CD14-positive monocyte (primary cell): ENCODE measurements at regions not wholly inside any gene's neighbourhood (a gene's known extent, or its start where the extent isn't known, plus 50 kb on each side); places are given as distances from the start of the nearest gene placed in this dataset.

Experiments used
- DNase-seq, 3 donors: peaks; one replicate each; pipeline ENCODE4 v3.0.0-alpha.2; 2011 to 2022
- H2AFZ ChIP-seq: 2 replicates; pipeline ENCODE4 v1.6.0; 2012; ENCODE audit warnings: mild to moderate bottlenecking, low read depth, low read length, inconsistent platforms; ENCODE audit not compliant: insufficient read depth, poor library complexity, severe bottlenecking
- H3K27ac ChIP-seq, 2 donors: 1 replicate in 1 of 2; 2 replicates in 1 of 2; pipeline ENCODE4 v1.5.1; 2012 to 2013; ENCODE audit warnings: low read length in 2 of 2, control low read depth in 1 of 2, inconsistent platforms in 1 of 2, low read depth in 1 of 2, mild to moderate bottlenecking in 1 of 2
- H3K27me3 ChIP-seq, 2 donors: one replicate each; pipeline versions ENCODE4 v1.6.0 to v1.6.1; 2011 to 2013; ENCODE audit warnings: low read length in 2 of 2; ENCODE audit not compliant: control insufficient read depth in 2 of 2, insufficient read depth in 2 of 2
- H3K36me3 ChIP-seq, 2 donors: replicated peaks in 1 of 2; 1 replicate in 1 of 2; 2 replicates in 1 of 2; pipeline versions ENCODE4 v1.5.1 to v1.6.1; 2012 to 2013; ENCODE audit warnings: low read length in 2 of 2, control low read depth in 1 of 2, inconsistent platforms in 1 of 2, mild to moderate bottlenecking in 1 of 2; ENCODE audit not compliant: insufficient read depth in 2 of 2, control insufficient read depth in 1 of 2
- H3K4me1 ChIP-seq, 2 donors: 1 replicate in 1 of 2; 2 replicates in 1 of 2; pipeline versions ENCODE4 v1.5.1 to v1.6.1; 2012 to 2013; ENCODE audit warnings: low read length in 2 of 2, control low read depth in 1 of 2, inconsistent platforms in 1 of 2, mild to moderate bottlenecking in 1 of 2, moderate library complexity in 1 of 2; ENCODE audit not compliant: insufficient read depth in 2 of 2, control insufficient read depth in 1 of 2
- H3K4me2 ChIP-seq: replicated peaks from 2 replicates; pipeline ENCODE3; 2012; ENCODE audit warnings: low read length, moderate library complexity, mild to moderate bottlenecking; ENCODE audit not compliant: poor library complexity, severe bottlenecking; ENCODE audit errors: extremely low read depth
- H3K4me3 ChIP-seq, 3 experiments: fragments of 200-600 bp in 1 of 3; sonication (generic) in 1 of 3; replicated peaks in 1 of 3; 1 replicate in 2 of 3; 2 replicates in 1 of 3; pipeline ENCODE4 v1.5.1; 2011 to 2013; ENCODE audit warnings: low read length in 3 of 3, mild to moderate bottlenecking in 3 of 3, control low read depth in 2 of 3, low read depth in 2 of 3, inconsistent platforms in 1 of 3, moderate library complexity in 1 of 3
- H3K79me2 ChIP-seq: 2 replicates; pipeline ENCODE4 v1.6.0; 2012; ENCODE audit warnings: mild to moderate bottlenecking, control low read depth, inconsistent platforms, low read length, moderate library complexity; ENCODE audit not compliant: insufficient read depth
- H3K9ac ChIP-seq: 2 replicates; pipeline ENCODE4 v1.6.0; 2017; ENCODE audit warnings: low read length, mild to moderate bottlenecking; ENCODE audit not compliant: insufficient read depth, poor library complexity, severe bottlenecking
- H3K9me3 ChIP-seq, 2 donors: replicated peaks in 1 of 2; 1 replicate in 1 of 2; 2 replicates in 1 of 2; pipeline versions ENCODE4 v1.5.1 to v1.6.1; 2012 to 2013; ENCODE audit warnings: low read length in 2 of 2, control low read depth in 1 of 2; ENCODE audit not compliant: control insufficient read depth in 1 of 2, insufficient read depth in 1 of 2
- H4K20me1 ChIP-seq: 2 replicates; pipeline ENCODE4 v1.6.0; 2012; ENCODE audit warnings: mild to moderate bottlenecking, low read length, control low read depth, moderate library complexity; ENCODE audit not compliant: insufficient read depth
- H3K27ac Mint-ChIP-seq, 7 donors: one replicate each; pipeline ENCODE4 v1.8.0; 2020; ENCODE audit warnings: mild to moderate bottlenecking in 7 of 7, mixed read lengths in 7 of 7, moderate library complexity in 6 of 7, inconsistent platforms in 2 of 7
- H3K27me3 Mint-ChIP-seq, 3 donors: one replicate each; pipeline ENCODE4 v1.8.0; 2021 to 2022; ENCODE audit warnings: low read depth in 3 of 3, mild to moderate bottlenecking in 3 of 3, mixed read lengths in 3 of 3, moderate library complexity in 3 of 3, inconsistent platforms in 1 of 3
- H3K36me3 Mint-ChIP-seq, 2 donors: one replicate each; pipeline ENCODE4 v1.8.0; 2020; ENCODE audit warnings: mixed read lengths in 2 of 2, inconsistent platforms in 1 of 2, mild to moderate bottlenecking in 1 of 2
- H3K4me1 Mint-ChIP-seq: one replicate; pipeline ENCODE4 v1.8.0; 2020; ENCODE audit warnings: mild to moderate bottlenecking, mixed read lengths
- H3K4me3 Mint-ChIP-seq, 2 donors: one replicate each; pipeline ENCODE4 v1.8.0; 2020; ENCODE audit warnings: mild to moderate bottlenecking in 2 of 2, mixed read lengths in 2 of 2, moderate library complexity in 1 of 2
- H3K9me3 Mint-ChIP-seq, 7 donors: one replicate each; pipeline ENCODE4 v1.8.0; 2020 to 2022; ENCODE audit warnings: mixed read lengths in 7 of 7, mild to moderate bottlenecking in 6 of 7, moderate library complexity in 6 of 7, inconsistent platforms in 2 of 7
- CTCF ChIP-seq: fragments of 200-600 bp; IDR thresholded peaks from one replicate; pipeline ENCODE4 v1.8.0; 2022; ENCODE audit warnings: antibody characterized with exemption, mild to moderate bottlenecking
- WGBS: methylation state at CpG from one replicate; pipeline ENCODE4 v1.1.5; 2013; ENCODE audit warnings: missing lambda C conversion rate; ENCODE audit not compliant: insufficient coverage; 5-methylcytosine and 5-hydroxymethylcytosine counted together
- intact Hi-C, 2 donors: fragments of 100-400 bp; cut with micrococcal nuclease; formaldehyde crosslinking; loops; one replicate each; pipeline versions ENCODE4 v1.15.0 to v1.15.1; 2023

GRCh38 chr22:47589271-47590250 lies 827.1 kb downstream of the TBC1D22A start:
- Histone ChIP-seq H3K9me3 (no peaks in the 10 kb centered on the region), H3K79me2 (no peaks in the 10 kb centered on the region), H2AFZ (no peak overlapping the region), H3K4me1 (no peaks in the 10 kb centered on the region), H3K9ac (no peak overlapping the region), H4K20me1 (no peaks in the 10 kb centered on the region), H3K36me3 (no peaks in the 10 kb centered on the region), H3K27me3 (no peaks in the 10 kb centered on the region), H3K4me3 (no peak overlapping the region), H3K4me2 (no peak overlapping the region), H3K27ac (no peak overlapping the region)
- no peak overlapping the region for H3K4me3 Mint-ChIP-seq
- no peaks in the 10 kb centered on the region for H3K36me3 Mint-ChIP-seq
- 89% methylated on average over 11 of the region's 17 CpGs for WGBS
- no peak for TF ChIP-seq CTCF
- no peaks in the 10 kb centered on the region for H3K4me1 Mint-ChIP-seq
- intact Hi-C loops: no loop called here
- DNase-seq: no peak
- peaks cover 0 to 2% (median 0%) of the 10 kb centered on the region in 7 donors for H3K9me3 Mint-ChIP-seq
- H3K27me3 Mint-ChIP-seq: peaks cover 0 to 3% (median 2%) of the 10 kb centered on the region in 3 donors
- no peak overlapping the region for H3K27ac Mint-ChIP-seq

GRCh38 chr22:47588578-47588960 lies 826.1 kb downstream of the TBC1D22A start:
- H3K27ac ChIP-seq: no peak overlapping the region
- 95% methylated on average over 6 of the region's 7 CpGs for WGBS
- Mint-ChIP-seq H3K36me3 (no peaks in the 10 kb centered on the region), H3K27ac (no peak overlapping the region), H3K9me3 (peaks cover 0 to 6% (median 2%) of the 10 kb centered on the region in 7 donors), H3K4me1 (no peaks in the 10 kb centered on the region), H3K27me3 (peaks cover 0 to 2% (median 2%) of the 10 kb centered on the region in 3 donors), H3K4me3 (no peak overlapping the region)
- H3K27me3 ChIP-seq: no peaks in the 10 kb centered on the region
- H3K79me2 ChIP-seq: no peaks in the 10 kb centered on the region
- H3K36me3 ChIP-seq: no peaks in the 10 kb centered on the region
- H3K4me1 ChIP-seq: no peaks in the 10 kb centered on the region
- intact Hi-C loops: no loop called here
- H3K4me3 ChIP-seq: no peak overlapping the region
- peaks cover 0 to 9% of the 10 kb centered on the region in 2 donors for H3K9me3 ChIP-seq
- no peak overlapping the region for H3K4me2 ChIP-seq
- no peak for TF ChIP-seq CTCF
- H3K9ac ChIP-seq: no peak overlapping the region
- no peak for DNase-seq
- no peak overlapping the region for H2AFZ ChIP-seq
- no peaks in the 10 kb centered on the region for H4K20me1 ChIP-seq
